ENCODE measurements at regions not wholly inside any gene's neighbourhood (a gene's known extent, or its start where the extent isn't known, plus 50 kb on each side); places are given as distances from the start of the nearest gene placed in this dataset.
"Not testable (repeated sequence)": the region's sequence is repeated elsewhere in the genome, so short reads cannot be mapped to it uniquely, and the experiment has no call there.

DNA sequence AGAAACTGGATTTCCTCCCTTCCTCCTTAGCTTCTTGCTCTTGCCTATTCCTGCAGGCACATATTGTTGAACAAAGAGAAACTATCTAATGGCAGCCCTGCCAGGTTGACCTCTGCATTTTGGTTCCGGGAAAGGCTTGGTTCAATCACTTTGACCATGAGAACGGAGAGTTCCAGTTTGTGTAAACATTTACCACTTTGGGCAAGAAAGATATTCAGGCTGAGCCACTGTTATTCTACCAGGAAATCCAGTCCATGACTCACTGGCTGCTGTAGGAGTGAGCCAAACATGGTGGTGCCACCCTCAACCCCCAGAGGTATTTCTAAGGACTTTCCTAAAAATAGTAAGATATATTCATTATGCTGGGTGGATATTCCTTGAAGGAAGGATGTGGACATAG is 242.2 kb upstream of the OR4E1 start:
- DNase-seq, result peak; percentile 10
- in situ Hi-C loops (cut with HindIII; ENCODE audit: low pct_ligation_motif_present, low pct_unique_long_range_greater_than_20kb, low sequenced_read_pairs), result no loop called here

DNA sequence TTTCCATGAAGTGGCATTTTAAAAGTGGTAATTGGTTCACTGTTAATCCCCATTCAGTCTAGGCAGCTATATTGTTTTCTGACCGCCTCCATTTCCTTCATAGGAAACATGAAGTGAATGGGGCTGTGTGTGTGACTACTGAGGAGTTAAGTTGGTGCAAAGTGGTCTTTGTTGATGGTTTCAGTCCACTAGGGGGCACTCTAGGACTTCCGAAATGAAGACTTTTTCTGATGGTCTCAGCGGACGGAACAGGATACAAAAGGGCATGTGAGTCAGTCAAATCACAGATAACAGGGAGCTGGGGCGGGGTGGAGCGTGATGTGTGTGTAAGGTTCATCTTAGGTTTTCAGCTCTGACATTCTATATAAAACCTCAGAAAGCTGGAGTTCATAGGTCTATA is 240.1 kb upstream of the OR4E1 start:
- in situ Hi-C loops (cut with HindIII; ENCODE audit: low pct_ligation_motif_present, low pct_unique_long_range_greater_than_20kb, low sequenced_read_pairs), result no loop called here
- peak; percentile 77 for DNase-seq

DNA sequence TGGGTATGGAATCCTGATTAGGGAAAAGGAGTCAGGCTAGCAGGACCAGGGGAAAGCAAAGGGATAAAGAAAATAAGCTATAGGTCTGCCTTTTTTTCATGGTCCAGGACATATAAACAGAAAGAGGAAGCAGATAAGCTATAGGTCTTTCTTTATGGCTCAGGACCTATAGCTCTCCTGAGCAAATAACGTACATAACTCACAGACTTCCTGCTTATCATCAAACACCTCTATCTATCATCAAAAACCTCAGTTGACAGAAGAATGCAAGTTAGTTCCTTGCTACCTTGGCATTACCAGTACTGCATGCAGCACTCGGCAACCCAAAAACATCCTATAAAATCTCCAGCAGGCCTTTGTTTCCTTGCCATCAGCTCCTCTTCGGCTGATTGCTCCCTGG is 238.7 kb upstream of the OR4E1 start:
- no peak for DNase-seq
- in situ Hi-C loops (cut with HindIII; ENCODE audit: low pct_ligation_motif_present, low pct_unique_long_range_greater_than_20kb, low sequenced_read_pairs), result no loop called here

DNA sequence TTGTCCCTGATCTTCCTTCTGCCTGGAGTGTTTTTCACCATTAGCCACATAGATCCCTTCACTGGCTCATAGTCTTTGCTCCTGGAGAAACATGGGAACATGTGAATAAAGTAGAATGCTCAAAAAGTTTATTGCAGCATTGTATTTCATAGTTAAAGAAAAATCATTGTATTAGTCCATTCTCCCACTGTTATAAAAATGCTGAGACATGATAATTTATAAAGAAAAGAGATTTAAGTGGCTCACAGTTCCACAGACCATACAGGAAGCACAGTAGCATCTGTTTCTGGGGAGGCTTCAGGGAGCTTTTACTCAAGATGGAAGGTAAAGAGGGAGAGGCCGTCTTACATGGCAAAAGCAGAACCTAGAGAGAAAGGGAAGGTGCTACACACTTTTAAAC is 238.3 kb upstream of the OR4E1 start:
- DNase-seq, result no peak
- in situ Hi-C loops (cut with HindIII; ENCODE audit: low pct_ligation_motif_present, low pct_unique_long_range_greater_than_20kb, low sequenced_read_pairs), result no loop called here

DNA sequence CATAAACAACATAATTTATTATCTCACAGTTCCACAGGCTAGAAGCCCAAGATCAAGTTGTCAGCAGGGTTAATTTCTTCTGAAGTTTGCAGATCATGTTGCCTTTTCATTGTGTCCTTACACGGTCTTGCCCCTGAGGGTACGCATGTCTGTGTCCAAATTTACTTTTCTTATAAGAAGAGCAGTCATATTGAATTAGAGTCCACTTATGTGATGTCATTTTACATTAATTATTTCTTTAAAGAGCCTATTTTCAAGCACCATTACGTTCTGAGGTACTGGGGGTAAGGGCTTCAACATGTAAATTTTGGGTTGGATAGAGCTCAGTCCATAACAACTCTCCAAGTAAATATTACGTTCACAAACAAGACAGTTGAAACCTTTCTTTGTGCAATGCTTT is 236.6 kb upstream of the OR4E1 start:
- in situ Hi-C loops (cut with HindIII; ENCODE audit: low pct_ligation_motif_present, low pct_unique_long_range_greater_than_20kb, low sequenced_read_pairs), result no loop called here
- no peak for DNase-seq

DNA sequence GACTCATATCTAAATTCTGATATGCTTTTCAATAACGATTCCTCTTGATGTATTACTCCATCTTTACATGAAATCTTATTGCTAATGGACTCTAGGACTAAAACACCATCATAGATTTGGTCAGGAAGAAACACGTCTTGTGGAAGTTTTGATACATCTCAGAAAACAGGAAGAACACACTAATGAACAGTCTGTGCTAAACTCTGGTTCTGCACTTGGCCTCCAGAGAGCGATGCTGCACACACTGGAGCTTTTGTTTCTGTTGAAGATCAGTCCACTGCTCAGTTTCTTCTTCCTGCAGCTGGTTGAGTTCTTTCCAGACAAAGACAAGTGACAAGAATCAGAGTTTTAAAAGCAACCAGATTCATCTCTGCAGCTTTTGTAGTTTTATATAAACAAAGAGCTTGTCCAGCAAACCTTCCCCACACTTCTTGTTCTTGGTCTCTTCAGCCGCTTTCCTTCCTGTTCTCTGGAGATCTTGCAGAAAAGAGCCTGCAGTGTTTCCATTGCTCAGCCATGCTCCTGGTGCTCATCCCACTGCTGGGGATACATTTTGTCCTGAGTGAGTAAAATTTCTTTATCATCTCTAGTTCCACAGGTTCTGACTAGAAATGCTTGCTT is 229.1 kb upstream of the OR4E1 start:
- peak; percentile 29 for DNase-seq
- in situ Hi-C loops (cut with HindIII; ENCODE audit: low pct_ligation_motif_present, low pct_unique_long_range_greater_than_20kb, low sequenced_read_pairs), result no loop called here

DNA sequence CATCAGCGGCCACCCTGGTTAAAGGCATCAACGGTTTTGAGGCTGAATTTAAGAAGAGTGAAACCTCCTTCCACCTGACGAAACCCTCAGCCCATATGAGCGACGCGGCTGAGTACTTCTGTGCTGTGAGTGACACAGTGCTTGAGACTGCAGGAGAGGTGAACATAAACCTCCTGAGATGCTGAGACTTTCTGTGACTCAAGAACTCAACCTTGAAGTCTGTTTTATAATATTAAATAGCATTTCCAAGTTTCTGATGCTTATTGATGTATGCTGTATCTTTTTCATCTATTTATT is 221.2 kb upstream of the OR4E1 start:
- in situ Hi-C loops (cut with HindIII; ENCODE audit: low pct_ligation_motif_present, low pct_unique_long_range_greater_than_20kb, low sequenced_read_pairs); DNase-seq: not testable (repeated sequence)

DNA sequence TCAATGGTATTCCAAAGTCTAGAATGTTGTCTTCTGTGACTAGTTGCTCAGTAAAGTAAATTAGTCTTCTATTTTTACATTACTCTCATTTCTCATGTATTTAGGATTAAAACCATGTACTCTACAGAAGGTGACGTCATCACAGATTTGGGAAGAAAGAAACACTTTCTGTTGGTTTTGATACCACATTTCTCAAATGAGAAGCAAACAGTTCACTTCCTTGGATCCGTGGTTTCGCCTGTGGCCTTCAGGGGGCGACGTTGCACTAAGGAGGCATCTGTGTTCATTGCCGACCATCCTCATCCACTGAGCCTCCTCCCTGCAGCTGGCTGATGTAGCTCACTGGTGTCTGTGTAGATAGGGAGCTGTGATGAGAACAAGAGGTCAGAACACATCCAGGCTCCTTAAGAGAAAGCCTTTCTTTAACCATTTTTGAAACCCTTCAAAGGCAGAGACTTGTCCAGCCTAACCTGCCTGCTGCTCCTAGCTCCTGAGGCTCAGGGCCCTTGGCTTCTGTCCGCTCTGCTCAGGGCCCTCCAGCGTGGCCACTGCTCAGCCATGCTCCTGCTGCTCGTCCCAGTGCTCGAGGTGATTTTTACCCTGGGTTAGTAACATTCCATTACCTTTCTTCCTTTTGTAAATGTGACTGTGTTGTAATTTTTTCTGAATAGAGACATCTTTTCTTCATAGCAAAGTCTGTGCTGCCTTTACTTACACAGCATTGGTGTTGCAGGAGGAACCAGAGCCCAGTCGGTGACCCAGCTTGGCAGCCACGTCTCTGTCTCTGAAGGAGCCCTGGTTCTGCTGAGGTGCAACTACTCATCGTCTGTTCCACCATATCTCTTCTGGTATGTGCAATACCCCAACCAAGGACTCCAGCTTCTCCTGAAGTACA is 220.6 kb upstream of the OR4E1 start:
- in situ Hi-C loops (cut with HindIII; ENCODE audit: low pct_ligation_motif_present, low pct_unique_long_range_greater_than_20kb, low sequenced_read_pairs), result no loop called here
- peak; percentile 33 for DNase-seq

DNA sequence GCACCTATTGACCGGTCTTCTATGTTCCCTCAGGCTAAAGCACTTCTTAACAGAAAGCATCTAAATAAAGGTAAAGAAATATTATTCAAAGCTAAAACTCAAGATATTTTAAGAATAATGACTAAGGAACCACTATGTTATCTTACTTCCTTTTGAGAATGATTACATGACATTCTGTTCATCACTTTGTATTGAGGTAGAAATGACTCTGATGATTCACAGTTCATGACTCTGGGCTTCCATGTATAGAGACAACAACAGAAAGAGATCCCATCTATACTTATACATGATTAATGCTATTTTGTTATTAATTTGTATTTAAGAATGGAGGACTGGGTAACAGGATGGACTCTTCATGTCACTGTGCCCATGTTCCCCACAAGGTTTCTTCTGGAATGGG is 218.3 kb upstream of the OR4E1 start:
- no peak for DNase-seq
- in situ Hi-C loops (cut with HindIII; ENCODE audit: low pct_ligation_motif_present, low pct_unique_long_range_greater_than_20kb, low sequenced_read_pairs), result no loop called here

DNA sequence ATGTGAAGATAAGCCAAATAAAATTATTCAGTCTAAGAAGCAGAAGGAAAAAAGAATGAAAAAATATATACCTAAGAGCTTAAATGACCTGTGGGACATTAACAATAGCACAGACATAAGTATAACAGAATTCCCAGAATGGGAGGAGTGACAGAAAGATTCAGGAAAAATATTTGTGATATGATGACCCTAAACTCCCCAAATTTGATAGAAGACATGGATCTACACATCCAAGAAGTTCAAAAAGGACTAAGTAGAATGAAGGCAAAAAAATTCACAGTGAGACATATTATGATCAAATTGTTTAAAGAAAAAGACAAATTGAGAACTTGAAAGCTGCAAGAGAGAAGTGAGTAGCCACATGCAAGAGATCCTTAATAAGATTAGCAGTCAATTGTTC is 211.4 kb upstream of the OR4E1 start:
- in situ Hi-C loops (cut with HindIII; ENCODE audit: low pct_ligation_motif_present, low pct_unique_long_range_greater_than_20kb, low sequenced_read_pairs), result no loop called here
- DNase-seq, result no peak

DNA sequence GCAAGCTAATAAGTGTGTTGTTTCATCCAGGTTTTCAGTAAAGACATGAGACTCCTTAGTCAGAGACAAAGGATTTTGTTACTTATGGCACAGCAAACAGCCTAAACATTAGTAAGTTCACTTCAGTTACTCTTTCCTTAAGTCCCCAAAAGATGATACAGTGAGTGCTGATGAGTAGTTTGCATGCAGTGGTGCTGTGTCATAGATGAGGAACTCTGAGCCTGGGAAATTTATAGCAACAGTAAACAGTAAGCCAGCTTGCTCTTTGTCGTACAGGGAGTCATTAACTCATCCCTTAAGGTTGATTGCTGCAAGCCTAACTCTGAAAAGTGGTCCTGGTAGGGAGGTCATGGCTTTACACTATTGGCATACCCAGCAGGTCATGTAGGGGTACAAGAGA is 208.6 kb upstream of the OR4E1 start:
- in situ Hi-C loops (cut with HindIII; ENCODE audit: low pct_ligation_motif_present, low pct_unique_long_range_greater_than_20kb, low sequenced_read_pairs), result no loop called here
- DNase-seq, result no peak

DNA sequence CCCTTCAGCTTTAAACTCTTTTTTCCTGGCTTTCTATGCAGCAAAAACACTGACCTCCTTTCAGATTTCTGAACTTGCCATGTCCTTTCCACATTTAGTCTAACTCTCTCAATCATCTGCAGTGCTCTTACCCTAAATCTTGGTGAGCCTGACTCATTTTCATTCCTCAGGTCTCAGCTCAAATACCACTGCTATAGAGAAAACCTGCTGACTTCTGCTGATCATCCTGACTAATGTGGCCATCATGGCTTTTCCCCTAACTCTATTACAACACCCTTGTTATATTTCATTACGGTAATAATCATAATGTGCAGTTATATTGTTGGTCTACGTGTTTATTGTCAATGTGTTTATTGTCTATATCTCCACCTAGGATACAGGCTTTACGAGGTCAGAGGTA is 207.3 kb upstream of the OR4E1 start:
- in situ Hi-C loops (cut with HindIII; ENCODE audit: low pct_ligation_motif_present, low pct_unique_long_range_greater_than_20kb, low sequenced_read_pairs), result no loop called here
- DNase-seq, result no peak

DNA sequence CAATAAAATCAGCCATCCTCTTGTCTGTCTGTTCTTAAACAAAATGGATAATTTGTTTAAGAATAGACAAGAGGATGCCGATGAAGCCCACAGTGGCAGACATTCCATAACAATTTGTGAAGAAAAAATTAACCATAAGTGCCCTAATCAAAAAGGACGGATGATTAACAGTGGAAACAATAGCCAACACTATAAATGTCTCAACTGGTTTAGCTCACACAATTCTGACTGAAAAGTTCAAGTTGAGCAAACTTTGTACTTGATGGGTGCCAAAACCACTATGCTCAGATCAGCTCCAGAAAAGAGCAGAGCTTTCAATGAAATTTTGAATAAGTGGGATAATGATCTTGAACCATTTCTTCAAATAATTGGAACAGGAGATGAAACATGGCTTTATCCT is 202.2 kb upstream of the OR4E1 start:
- in situ Hi-C loops (cut with HindIII; ENCODE audit: low pct_ligation_motif_present, low pct_unique_long_range_greater_than_20kb, low sequenced_read_pairs), result no loop called here
- no peak for DNase-seq

DNA sequence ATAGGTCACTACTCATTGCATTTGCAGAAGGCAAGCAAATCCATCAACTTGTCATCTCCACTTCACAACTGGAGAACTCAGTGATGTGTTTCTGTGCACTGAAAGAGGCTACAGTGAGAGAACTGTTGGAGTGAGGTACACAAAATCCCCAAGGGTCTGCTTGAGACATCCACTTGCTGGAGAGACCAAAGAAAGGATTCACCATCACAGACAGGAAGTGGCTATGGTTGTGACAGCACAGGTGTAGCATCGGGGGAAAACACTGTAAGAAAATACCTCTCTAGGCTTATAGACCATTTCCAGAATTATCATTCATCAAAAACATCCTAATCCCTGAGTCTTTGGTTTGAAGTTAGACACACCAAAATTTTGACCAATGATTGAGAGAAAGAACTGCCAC is 201.3 kb upstream of the OR4E1 start:
- DNase-seq, result no peak
- in situ Hi-C loops (cut with HindIII; ENCODE audit: low pct_ligation_motif_present, low pct_unique_long_range_greater_than_20kb, low sequenced_read_pairs), result no loop called here

DNA sequence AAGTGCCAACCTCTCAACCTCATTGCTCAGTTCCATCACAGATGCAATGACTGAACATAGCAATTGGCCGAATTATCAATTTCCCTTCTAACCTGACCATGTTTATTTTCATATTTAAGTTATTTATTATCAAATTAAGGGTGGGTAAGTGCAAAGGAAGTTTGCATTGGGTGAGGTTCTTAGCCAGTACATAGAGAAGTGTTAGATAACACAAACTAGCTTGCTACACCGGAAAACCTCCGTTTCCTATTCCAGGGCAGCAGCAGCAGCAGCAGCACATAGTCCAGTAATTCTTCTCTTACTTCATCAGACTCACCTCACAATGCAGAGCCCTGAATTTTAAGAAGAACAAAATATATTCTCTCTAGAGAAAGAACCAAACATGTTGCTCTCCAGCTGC is 200.5 kb upstream of the OR4E1 start:
- in situ Hi-C loops (cut with HindIII; ENCODE audit: low pct_ligation_motif_present, low pct_unique_long_range_greater_than_20kb, low sequenced_read_pairs), result no loop called here
- DNase-seq, result no peak

DNA sequence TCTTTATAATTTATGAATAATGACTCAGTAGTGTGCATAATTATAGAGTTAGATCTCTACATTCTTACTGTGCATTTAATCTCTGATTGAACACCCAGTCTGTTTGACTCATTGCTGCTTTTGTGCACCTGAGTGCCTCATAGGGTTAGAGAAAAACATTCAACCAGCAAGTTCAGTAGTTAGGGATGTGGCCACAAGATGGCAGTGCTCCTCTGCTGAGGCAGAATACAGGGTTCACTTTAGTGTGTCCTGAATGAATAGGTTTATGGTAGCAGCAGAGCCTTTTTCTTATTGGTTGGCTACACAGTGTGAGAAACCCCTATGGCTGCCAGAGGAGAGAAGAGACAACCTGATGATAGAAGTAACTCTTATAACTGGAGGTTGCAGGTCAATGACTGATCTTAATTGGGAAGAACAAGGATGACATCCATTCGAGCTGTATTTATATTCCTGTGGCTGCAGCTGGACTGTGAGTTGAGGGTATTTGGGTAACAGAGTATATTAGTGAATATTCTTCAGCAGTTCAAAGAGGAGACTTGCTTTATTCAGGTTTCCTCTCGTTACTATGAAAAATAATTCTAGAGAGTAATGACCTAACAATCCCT is 194.9 kb upstream of the OR4E1 start:
- in situ Hi-C loops (cut with HindIII; ENCODE audit: low pct_ligation_motif_present, low pct_unique_long_range_greater_than_20kb, low sequenced_read_pairs), result no loop called here
- peak; percentile 62 for DNase-seq

DNA sequence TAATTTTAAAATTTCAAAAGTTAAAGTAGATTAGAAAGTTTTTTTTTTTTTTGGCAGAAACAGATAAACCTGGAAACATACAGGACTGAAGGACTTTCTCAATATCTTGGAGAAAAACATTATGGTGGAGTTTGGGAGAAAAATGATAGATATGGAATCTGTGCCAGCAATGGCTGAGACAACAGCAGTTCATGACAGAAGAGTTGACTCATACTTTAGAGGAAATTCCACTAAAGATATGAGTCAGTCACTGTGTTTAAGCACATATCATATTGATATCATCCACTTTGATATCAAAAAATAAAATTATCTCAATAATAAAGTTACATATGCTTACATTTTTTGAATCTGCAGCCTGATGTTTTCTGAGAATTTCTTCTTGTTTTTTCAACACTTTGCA is 193.9 kb upstream of the OR4E1 start:
- in situ Hi-C loops (cut with HindIII; ENCODE audit: low pct_ligation_motif_present, low pct_unique_long_range_greater_than_20kb, low sequenced_read_pairs), result no loop called here
- peak; percentile 27 for DNase-seq

DNA sequence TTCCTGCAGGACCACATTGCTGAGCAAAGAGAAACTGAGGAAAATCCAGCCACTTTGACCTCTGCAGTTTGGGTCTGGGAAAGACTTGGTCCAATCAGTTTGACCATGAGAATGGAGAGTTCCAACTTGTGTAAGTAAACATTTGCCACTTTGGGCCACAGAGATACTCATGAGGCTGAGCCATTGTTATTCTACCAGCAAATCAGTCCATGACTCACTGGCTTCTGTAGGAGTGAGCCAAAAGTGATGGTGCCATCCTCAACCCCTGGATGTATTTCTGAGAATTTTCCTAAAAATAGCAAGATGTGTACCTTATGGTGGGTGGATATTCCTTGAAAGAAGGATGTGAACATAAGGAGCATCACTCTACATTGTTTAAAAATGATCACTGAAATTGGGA is 192.9 kb upstream of the OR4E1 start:
- no peak for DNase-seq
- in situ Hi-C loops (cut with HindIII; ENCODE audit: low pct_ligation_motif_present, low pct_unique_long_range_greater_than_20kb, low sequenced_read_pairs), result no loop called here

DNA sequence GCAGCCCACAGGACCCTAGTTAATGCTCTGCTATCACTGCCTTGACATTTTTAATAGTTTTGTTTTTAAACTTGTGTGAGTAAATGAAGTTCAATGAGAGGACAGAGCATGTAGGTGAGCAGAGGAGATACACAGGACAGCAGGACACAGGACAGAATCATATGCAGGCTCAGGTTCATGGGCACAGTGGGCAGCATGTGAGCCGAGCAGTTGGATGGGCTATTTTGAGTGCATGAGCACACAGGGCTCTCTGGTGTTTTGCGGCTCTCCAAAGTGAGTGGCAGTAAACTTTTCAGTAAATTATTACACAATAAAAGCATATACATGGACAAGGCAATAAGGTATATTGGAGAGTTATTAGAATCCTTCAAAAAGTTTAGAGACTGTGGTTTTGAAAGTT is 189.7 kb upstream of the OR4E1 start:
- DNase-seq, result no peak
- in situ Hi-C loops (cut with HindIII; ENCODE audit: low pct_ligation_motif_present, low pct_unique_long_range_greater_than_20kb, low sequenced_read_pairs), result no loop called here

DNA sequence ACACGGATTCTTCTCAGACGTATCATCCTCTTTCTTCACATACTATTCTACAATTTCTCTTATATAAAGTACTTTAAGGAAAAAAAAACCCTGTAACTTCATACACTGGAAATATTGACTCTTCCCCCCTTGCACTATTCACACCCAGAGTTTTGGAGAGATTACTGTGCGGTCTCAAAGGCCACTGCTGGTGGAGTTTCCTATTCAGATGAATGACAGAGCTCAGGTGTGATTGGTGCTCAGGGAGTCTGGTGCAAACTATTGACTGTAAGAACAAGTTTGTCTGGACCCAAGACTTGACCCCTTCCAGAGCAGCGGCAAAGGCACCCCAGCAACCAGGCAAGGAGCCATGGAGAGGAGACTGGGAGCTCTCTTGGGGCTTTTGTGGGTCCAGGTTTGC is 187.5 kb upstream of the OR4E1 start:
- in situ Hi-C loops (cut with HindIII; ENCODE audit: low pct_ligation_motif_present, low pct_unique_long_range_greater_than_20kb, low sequenced_read_pairs), result no loop called here
- no peak for DNase-seq
